ENCODE measurements at regions not wholly inside any gene's neighbourhood (a gene's known extent, or its start where the extent isn't known, plus 50 kb on each side); places are given as distances from the start of the nearest gene placed in this dataset.
"Not testable (repeated sequence)": the region's sequence is repeated elsewhere in the genome, so short reads cannot be mapped to it uniquely, and the experiment has no call there.

- Mint-ChIP-seq H3K27me3 (no peaks in the 10 kb centered on the region), H3K36me3 (ENCODE audit: low read depth) (no peaks in the 10 kb centered on the region), H3K4me1 (no peaks in the 10 kb centered on the region), H3K27ac (no peak overlapping the region), H3K4me3 (no peak overlapping the region)
- no peak for ATAC-seq
- no peak for DNase-seq
- no peaks in the 10 kb centered on the region for H3K9me3 ChIP-seq (ENCODE audit: control insufficient read depth, low read length, poor library complexity, severe bottlenecking)
Measured at GRCh38 chrX:46029777-46030176, 515.4 kb downstream of the ZNF674 start.

DNA sequence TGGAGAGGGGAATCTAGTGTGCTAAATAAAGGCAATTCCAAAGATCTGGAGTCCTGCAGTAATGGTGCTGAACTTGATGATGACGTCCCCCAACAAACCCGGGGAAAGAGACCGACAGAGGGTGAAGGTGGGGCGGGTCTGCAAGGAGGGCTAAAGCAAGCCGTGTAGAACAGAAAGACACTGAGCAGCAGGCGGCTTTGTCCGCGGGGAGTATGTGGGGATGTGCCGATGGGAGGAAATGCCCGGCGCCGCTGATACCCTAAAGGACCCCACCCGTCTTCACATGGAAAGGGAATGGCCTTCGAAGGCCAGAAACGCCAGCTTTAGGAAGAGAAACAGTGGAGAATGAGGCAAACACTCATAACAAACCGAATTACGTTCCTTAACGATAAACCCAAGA, 528.9 kb downstream of the ZNF674 start:
- ATAC-seq (no peak), DNase-seq (no peak)
- Mint-ChIP-seq H3K4me3 (no peak overlapping the region), H3K27ac (no peak overlapping the region), H3K36me3 (ENCODE audit: low read depth) (no peaks in the 10 kb centered on the region), H3K27me3 (no peaks in the 10 kb centered on the region), H3K4me1 (peaks cover 2% of the 10 kb centered on the region)
- no peaks in the 10 kb centered on the region for H3K9me3 ChIP-seq (ENCODE audit: control insufficient read depth, low read length, poor library complexity, severe bottlenecking)

DNA sequence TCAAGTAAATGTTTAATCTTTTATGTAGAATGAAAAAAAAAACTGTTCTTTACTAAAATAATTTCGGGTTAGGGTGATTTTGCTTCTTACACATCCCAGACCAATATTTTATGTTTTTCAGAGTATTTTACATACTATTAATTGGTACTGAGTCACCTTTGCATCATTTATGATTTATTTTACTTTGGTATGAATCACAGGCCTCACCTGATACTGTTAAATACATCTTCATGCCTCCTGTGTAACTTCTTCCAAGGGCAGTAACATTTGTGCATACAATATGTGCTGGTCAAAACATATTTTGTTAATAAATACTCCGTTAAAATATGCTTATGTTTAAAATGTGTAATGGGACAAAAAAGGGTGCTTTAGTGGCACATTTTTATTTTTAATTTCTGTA, 529.6 kb downstream of the ZNF674 start:
- no peaks in the 10 kb centered on the region for H3K9me3 ChIP-seq (ENCODE audit: control insufficient read depth, low read length, poor library complexity, severe bottlenecking)
- H3K27ac Mint-ChIP-seq: no peak overlapping the region
- no peak for ATAC-seq
- H3K27me3 Mint-ChIP-seq: no peaks in the 10 kb centered on the region
- peaks cover 2% of the 10 kb centered on the region for H3K4me1 Mint-ChIP-seq
- no peak for DNase-seq
- no peaks in the 10 kb centered on the region for H3K36me3 Mint-ChIP-seq (ENCODE audit: low read depth)
- no peak overlapping the region for H3K4me3 Mint-ChIP-seq

- no peak overlapping the region for H3K27ac Mint-ChIP-seq
- no peaks in the 10 kb centered on the region for H3K36me3 Mint-ChIP-seq (ENCODE audit: low read depth)
- ATAC-seq (no peak), DNase-seq (no peak)
- no peaks in the 10 kb centered on the region for H3K27me3 Mint-ChIP-seq
- H3K4me3 Mint-ChIP-seq: no peak overlapping the region
- H3K9me3 ChIP-seq (ENCODE audit: control insufficient read depth, low read length, poor library complexity, severe bottlenecking): no peaks in the 10 kb centered on the region
- H3K4me1 Mint-ChIP-seq: no peaks in the 10 kb centered on the region
Measured at GRCh38 chrX:45992402-45993123, 552.7 kb downstream of the ZNF674 start.

- Mint-ChIP-seq H3K36me3 (ENCODE audit: low read depth) (no peaks in the 10 kb centered on the region), H3K27me3 (no peaks in the 10 kb centered on the region), H3K4me1 (no peaks in the 10 kb centered on the region), H3K4me3 (no peak overlapping the region), H3K27ac (no peak overlapping the region)
- DNase-seq (no peak), ATAC-seq (no peak)
- no peaks in the 10 kb centered on the region for H3K9me3 ChIP-seq (ENCODE audit: control insufficient read depth, low read length, poor library complexity, severe bottlenecking)
Measured at GRCh38 chrX:45986971-45987370, 558.2 kb downstream of the ZNF674 start.

DNA sequence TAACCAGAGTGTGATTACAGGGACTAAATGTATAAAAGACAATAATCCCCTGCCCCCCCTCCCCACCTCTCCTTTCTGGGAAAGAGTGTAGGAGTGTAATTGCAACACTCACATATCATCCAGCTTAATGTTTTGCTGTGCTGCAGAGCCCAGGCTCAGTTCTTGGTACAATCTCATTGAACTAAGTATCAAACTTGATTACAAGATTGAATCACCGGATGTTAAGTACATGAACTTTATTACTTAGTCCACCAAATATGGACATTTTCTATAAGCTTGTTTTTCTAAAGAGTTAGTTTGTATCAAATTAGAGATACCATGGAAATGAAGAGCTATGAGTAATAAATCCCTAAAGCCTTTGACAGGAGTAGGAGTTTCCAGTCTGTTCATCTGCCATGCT, 559.1 kb downstream of the ZNF674 start:
- Mint-ChIP-seq H3K4me1 (no peaks in the 10 kb centered on the region), H3K27me3 (no peaks in the 10 kb centered on the region), H3K36me3 (ENCODE audit: low read depth) (no peaks in the 10 kb centered on the region), H3K27ac (no peak overlapping the region), H3K4me3 (no peak overlapping the region)
- no peak for DNase-seq
- ATAC-seq: no peak
- no peaks in the 10 kb centered on the region for H3K9me3 ChIP-seq (ENCODE audit: control insufficient read depth, low read length, poor library complexity, severe bottlenecking)

GRCh38 chrX:45982958-45983727, 562.1 kb downstream of the ZNF674 start:
- H3K4me3 Mint-ChIP-seq; H3K27ac Mint-ChIP-seq; ATAC-seq; H3K4me1 Mint-ChIP-seq; H3K27me3 Mint-ChIP-seq; H3K36me3 Mint-ChIP-seq (ENCODE audit: low read depth); H3K9me3 ChIP-seq (ENCODE audit: control insufficient read depth, low read length, poor library complexity, severe bottlenecking); DNase-seq: not testable (repeated sequence)

- Mint-ChIP-seq H3K4me1 (no peaks in the 10 kb centered on the region), H3K27ac (no peak overlapping the region), H3K4me3 (no peak overlapping the region), H3K27me3 (no peaks in the 10 kb centered on the region), H3K36me3 (ENCODE audit: low read depth) (no peaks in the 10 kb centered on the region)
- DNase-seq (no peak), ATAC-seq (no peak)
- H3K9me3 ChIP-seq (ENCODE audit: control insufficient read depth, low read length, poor library complexity, severe bottlenecking): no peaks in the 10 kb centered on the region
Measured at GRCh38 chrX:45980726-45981125, 564.5 kb downstream of the ZNF674 start.

- Mint-ChIP-seq H3K4me3 (no peak overlapping the region), H3K27me3 (no peaks in the 10 kb centered on the region), H3K4me1 (no peaks in the 10 kb centered on the region), H3K27ac (no peak overlapping the region), H3K36me3 (ENCODE audit: low read depth) (no peaks in the 10 kb centered on the region)
- ATAC-seq: no peak
- no peaks in the 10 kb centered on the region for H3K9me3 ChIP-seq (ENCODE audit: control insufficient read depth, low read length, poor library complexity, severe bottlenecking)
- DNase-seq: no peak
Measured at GRCh38 chrX:45975633-45976032, 569.6 kb downstream of the ZNF674 start.

- no peaks in the 10 kb centered on the region for H3K4me1 Mint-ChIP-seq
- H3K4me3 Mint-ChIP-seq: no peak overlapping the region
- H3K9me3 ChIP-seq (ENCODE audit: control insufficient read depth, low read length, poor library complexity, severe bottlenecking): no peaks in the 10 kb centered on the region
- H3K27me3 Mint-ChIP-seq: no peaks in the 10 kb centered on the region
- no peak for DNase-seq
- H3K27ac Mint-ChIP-seq: no peak overlapping the region
- ATAC-seq: no peak
- no peaks in the 10 kb centered on the region for H3K36me3 Mint-ChIP-seq (ENCODE audit: low read depth)
Measured at GRCh38 chrX:45972636-45973035, 572.6 kb downstream of the ZNF674 start.

DNA sequence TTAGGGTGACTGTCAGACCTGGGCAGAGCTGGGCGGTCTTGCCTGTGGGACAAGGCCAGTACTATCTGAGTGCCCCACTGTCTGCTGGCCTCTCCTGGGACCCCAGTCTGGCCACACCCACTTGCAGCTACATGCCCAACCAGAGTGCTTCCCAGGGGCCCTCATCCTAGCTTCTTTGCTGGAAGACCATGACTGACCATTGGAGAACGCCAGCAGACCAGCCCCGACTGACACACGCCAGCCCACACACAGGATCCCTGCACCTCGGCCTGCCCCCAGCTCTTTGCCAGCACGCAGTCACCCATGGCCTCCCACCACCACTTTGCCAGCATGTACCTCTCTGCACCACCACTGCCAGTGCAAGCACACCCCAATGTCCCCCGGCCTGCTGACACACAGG, 585.7 kb downstream of the ZNF674 start:
- no peak overlapping the region for H3K27ac Mint-ChIP-seq
- no peak for DNase-seq
- H3K36me3 Mint-ChIP-seq (ENCODE audit: low read depth): peaks cover 2% of the 10 kb centered on the region
- H3K27me3 Mint-ChIP-seq: no peaks in the 10 kb centered on the region
- no peak for ATAC-seq
- H3K4me3 Mint-ChIP-seq: no peak overlapping the region
- no peaks in the 10 kb centered on the region for H3K4me1 Mint-ChIP-seq
- no peaks in the 10 kb centered on the region for H3K9me3 ChIP-seq (ENCODE audit: control insufficient read depth, low read length, poor library complexity, severe bottlenecking)

GRCh38 chrX:45956191-45956870, 588.9 kb downstream of the ZNF674 start:
- H3K27me3 Mint-ChIP-seq: no peaks in the 10 kb centered on the region
- no peaks in the 10 kb centered on the region for H3K4me1 Mint-ChIP-seq
- DNase-seq: no peak
- no peak overlapping the region for H3K27ac Mint-ChIP-seq
- H3K4me3 Mint-ChIP-seq: no peak overlapping the region
- ATAC-seq: no peak
- no peaks in the 10 kb centered on the region for H3K9me3 ChIP-seq (ENCODE audit: control insufficient read depth, low read length, poor library complexity, severe bottlenecking)
- peaks cover 2% of the 10 kb centered on the region for H3K36me3 Mint-ChIP-seq (ENCODE audit: low read depth)

DNA sequence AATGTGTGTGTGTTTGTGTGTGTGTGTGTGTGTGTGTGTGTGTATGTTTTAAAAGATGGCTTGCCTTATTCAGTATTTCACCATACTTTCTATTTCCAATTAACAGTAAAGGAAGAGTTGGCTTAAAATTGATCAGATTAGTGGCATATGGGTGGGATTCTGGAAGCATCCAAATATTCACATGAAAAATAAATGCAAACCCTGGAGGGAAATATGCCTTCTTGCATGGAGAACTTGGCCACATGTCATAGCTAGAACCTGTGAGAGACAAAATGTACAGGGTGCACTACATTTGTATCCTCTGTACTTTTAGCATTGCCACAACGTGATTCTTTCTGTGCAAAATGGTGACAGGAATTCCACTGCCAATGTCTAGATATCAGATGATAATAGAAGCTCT, 589.6 kb downstream of the ZNF674 start:
- ATAC-seq (no peak), DNase-seq (no peak)
- Mint-ChIP-seq H3K27me3 (no peaks in the 10 kb centered on the region), H3K4me3 (no peak overlapping the region), H3K27ac (no peak overlapping the region), H3K4me1 (no peaks in the 10 kb centered on the region), H3K36me3 (ENCODE audit: low read depth) (peaks cover 5% of the 10 kb centered on the region)
- H3K9me3 ChIP-seq (ENCODE audit: control insufficient read depth, low read length, poor library complexity, severe bottlenecking): no peaks in the 10 kb centered on the region

Data from T-helper 17 cell (primary cell).